PC-3 (cell line): ENCODE measurements at regions not wholly inside any gene's neighbourhood (a gene's known extent, or its start where the extent isn't known, plus 50 kb on each side); places are given as distances from the start of the nearest gene placed in this dataset.

Experiments
- ATAC-seq: fragments of 200-7000 bp; cut with Tn5 transposase; 2 replicates; pipeline ENCODE4 v1.9.1; 2020; ENCODE audit warnings: mild to moderate bottlenecking, moderate library complexity
- BruUV-seq: library from RNA; stranded (reverse); fragments of 400-500 nt; replicated peaks from 2 replicates; lab custom pipeline; 2021; lab: Mats Ljungman, UMichigan
- CTCF ChIA-PET: fragments of 300-600 bp; sonication (Branson Sonifier 250); formaldehyde crosslinking; loops from one replicate; lab custom pipeline; 2022; ENCODE audit warnings: antibody characterized with exemption; lab: Charles Lee
- POLR2A ChIA-PET: fragments of 300-600 bp; sonication (Branson Sonifier 250); formaldehyde crosslinking; loops from one replicate; lab custom pipeline; 2022; ENCODE audit warnings: antibody characterized with exemption; ENCODE audit not compliant: unreplicated experiment; lab: Charles Lee
- DNase-seq: peaks from one replicate; pipeline ENCODE4 v3.0.0-alpha.2; 2015
- H2AFZ ChIP-seq: fragments of 300-600 bp; sonication (generic); 2 replicates; pipeline ENCODE4 v1.6.0; 2016; ENCODE audit warnings: antibody characterized with exemption, low read length
- H3F3A ChIP-seq: fragments of 300-600 bp; sonication (generic); one replicate; pipeline ENCODE4 v1.6.0; 2017; ENCODE audit warnings: antibody characterized with exemption, low read length, control low read depth, mild to moderate bottlenecking; ENCODE audit not compliant: unreplicated experiment
- H3K27ac ChIP-seq: fragments of 300-600 bp; sonication (generic); 2 replicates; pipeline ENCODE4 v1.5.1; 2016; ENCODE audit warnings: mild to moderate bottlenecking, low read length
- H3K27me3 ChIP-seq: fragments of 300-600 bp; sonication (generic); 2 replicates; pipeline ENCODE4 v1.6.1; 2016; ENCODE audit warnings: low read length, mixed read lengths
- H3K36me3 ChIP-seq: fragments of 300-600 bp; sonication (generic); 2 replicates; pipeline ENCODE4 v1.6.1; 2016; ENCODE audit warnings: low read depth, mixed run types, low read length, mixed read lengths
- H3K4me1 ChIP-seq: fragments of 300-600 bp; sonication (generic); 2 replicates; pipeline ENCODE4 v1.5.1; 2016; ENCODE audit warnings: low read length; ENCODE audit not compliant: insufficient read depth
- H3K4me2 ChIP-seq: fragments of 300-600 bp; sonication (generic); 2 replicates; pipeline ENCODE4 v1.6.0; 2016; ENCODE audit warnings: low read length
- H3K4me3 ChIP-seq: fragments of 300-600 bp; sonication (generic); 2 replicates; pipeline ENCODE4 v1.5.1; 2016; ENCODE audit warnings: mild to moderate bottlenecking, low read length, mixed read lengths
- H3K79me2 ChIP-seq: fragments of 300-600 bp; sonication (generic); 2 replicates; pipeline ENCODE4 v1.6.1; 2017; ENCODE audit warnings: low read length, mixed read lengths
- H3K9ac ChIP-seq: fragments of 300-600 bp; sonication (generic); 2 replicates; pipeline ENCODE4 v1.6.0; 2016; ENCODE audit warnings: mild to moderate bottlenecking, low read length
- H3K9me2 ChIP-seq: fragments of 300-600 bp; sonication (generic); replicated peaks from 2 replicates; pipeline ENCODE4 v1.6.1; 2016; ENCODE audit warnings: mixed run types, low read length, mixed read lengths
- H3K9me3 ChIP-seq: fragments of 300-600 bp; sonication (generic); 2 replicates; pipeline ENCODE4 v1.6.1; 2016; ENCODE audit warnings: low read length, mixed read lengths
- H4K20me1 ChIP-seq: fragments of 300-600 bp; sonication (generic); 2 replicates; pipeline ENCODE4 v1.6.1; 2016; ENCODE audit warnings: low read length, mixed read lengths
- CTCF ChIP-seq: fragments of 300-600 bp; sonication (generic); conservative IDR thresholded peaks from 2 replicates; pipeline ENCODE4 v1.5.1; 2017; ENCODE audit warnings: antibody characterized with exemption, low read depth, mild to moderate bottlenecking, low read length
- EZH2 ChIP-seq: fragments of 300-600 bp; sonication (generic); IDR thresholded peaks from one replicate; pipeline ENCODE4 v1.6.1; 2017; ENCODE audit warnings: antibody characterized with exemption, mild to moderate bottlenecking, low read length; ENCODE audit not compliant: unreplicated experiment
- EZH2phosphoT487 ChIP-seq: fragments of 300-600 bp; sonication (generic); IDR thresholded peaks from 2 replicates; pipeline ENCODE4 v1.6.1; 2018; ENCODE audit warnings: mild to moderate bottlenecking, antibody characterized with exemption, low read length, borderline replicate concordance
- intact Hi-C: fragments of 100-400 bp; cut with micrococcal nuclease; formaldehyde crosslinking; loops from 2 replicates; pipeline ENCODE4 v1.9.0; 2023

- intact Hi-C loops = no loop called here
- peak; percentile 38; the same call in 1 of the 2 replicates for ATAC-seq
- BruUV-seq = no TSS peak
- Histone ChIP-seq H3K79me2 (no peaks in the 10 kb centered on the region), H3K4me3 (no peak overlapping the region), H3F3A (no peaks in the 10 kb centered on the region), H3K36me3 (no peaks in the 10 kb centered on the region), H3K4me1 (no peaks in the 10 kb centered on the region), H3K4me2 (no peak overlapping the region), H2AFZ (no peak overlapping the region), H3K27ac (no peak overlapping the region), H3K27me3 (no peaks in the 10 kb centered on the region), H3K9me2 (no peaks in the 10 kb centered on the region), H4K20me1 (no peaks in the 10 kb centered on the region), H3K9ac (no peak overlapping the region), H3K9me3 (no peaks in the 10 kb centered on the region)
- CTCF ChIA-PET = no interaction called here
- TF ChIP-seq EZH2phosphoT487 (no peak), EZH2 (no peak), CTCF (no peak)
- POLR2A ChIA-PET = no interaction called here
- DNase-seq = peak; percentile 34
Observed at GRCh38 chrX:88883200-88883599, 136.2 kb downstream of the CPXCR1 start.

- TF ChIP-seq EZH2 = no peak
- no peak for TF ChIP-seq EZH2phosphoT487
- no peak for TF ChIP-seq CTCF
- DNase-seq = peak; percentile 4
- ChIA-PET CTCF (no interaction called here), POLR2A (no interaction called here)
- no peak overlapping the region for H2AFZ ChIP-seq
- no peaks in the 10 kb centered on the region for H3K27me3 ChIP-seq
- H4K20me1 ChIP-seq = no peaks in the 10 kb centered on the region
- H3K9ac ChIP-seq = no peak overlapping the region
- no peaks in the 10 kb centered on the region for H3F3A ChIP-seq
- H3K27ac ChIP-seq = no peak overlapping the region
- H3K4me3 ChIP-seq = no peak overlapping the region
- intact Hi-C loops = no loop called here
- no peaks in the 10 kb centered on the region for H3K79me2 ChIP-seq
- no TSS peak for BruUV-seq
- no peak for ATAC-seq
- no peaks in the 10 kb centered on the region for H3K36me3 ChIP-seq
- no peaks in the 10 kb centered on the region for H3K9me3 ChIP-seq
- no peaks in the 10 kb centered on the region for H3K4me1 ChIP-seq
- H3K4me2 ChIP-seq = no peak overlapping the region
- no peaks in the 10 kb centered on the region for H3K9me2 ChIP-seq
Observed at GRCh38 chrX:88886908-88887307, 139.9 kb downstream of the CPXCR1 start.

- no peaks in the 10 kb centered on the region for H3K27me3 ChIP-seq
- no peak overlapping the region for H3K27ac ChIP-seq
- no peaks in the 10 kb centered on the region for H3K9me3 ChIP-seq
- H2AFZ ChIP-seq = no peak overlapping the region
- no TSS peak for BruUV-seq
- H3F3A ChIP-seq = no peaks in the 10 kb centered on the region
- no peak overlapping the region for H3K4me2 ChIP-seq
- H3K79me2 ChIP-seq = no peaks in the 10 kb centered on the region
- CTCF ChIA-PET = no interaction called here
- no peak for ATAC-seq
- H3K36me3 ChIP-seq = no peaks in the 10 kb centered on the region
- no peaks in the 10 kb centered on the region for H3K9me2 ChIP-seq
- no peak overlapping the region for H3K9ac ChIP-seq
- POLR2A ChIA-PET = no interaction called here
- TF ChIP-seq EZH2phosphoT487 (no peak), CTCF (no peak), EZH2 (no peak)
- H3K4me3 ChIP-seq = no peak overlapping the region
- no peaks in the 10 kb centered on the region for H3K4me1 ChIP-seq
- intact Hi-C loops = no loop called here
- DNase-seq = no peak
- H4K20me1 ChIP-seq = no peaks in the 10 kb centered on the region
Observed at GRCh38 chrX:88903989-88904718, 157.1 kb downstream of the CPXCR1 start.
